GM12892 (cell line): ENCODE measurements at regions not wholly inside any gene's neighbourhood (a gene's known extent, or its start where the extent isn't known, plus 50 kb on each side); places are given as distances from the start of the nearest gene placed in this dataset.

Source experiments
- POLR2A ChIP-seq: IDR thresholded peaks from 2 replicates; pipeline ENCODE4 v1.6.1; 2011; ENCODE audit warnings: low read depth, low read length, control low read depth
- POLR2AphosphoS5 ChIP-seq: IDR thresholded peaks from 2 replicates; pipeline ENCODE4 v1.6.1; 2011; ENCODE audit warnings: low read depth, low read length, control low read depth
- TAF1 ChIP-seq: IDR thresholded peaks from 2 replicates; pipeline ENCODE4 v1.6.1; 2011; ENCODE audit warnings: low read depth, mild to moderate bottlenecking, control low read depth, low read length, borderline replicate concordance

GRCh38 chr13:53379485-53379884 lies 350.9 kb downstream of the OLFM4 start:
- no peak for TF ChIP-seq POLR2AphosphoS5
- TF ChIP-seq POLR2A = no peak
- no peak for TF ChIP-seq TAF1
